ENCODE measurements at regions not wholly inside any gene's neighbourhood (a gene's known extent, or its start where the extent isn't known, plus 50 kb on each side); places are given as distances from the start of the nearest gene placed in this dataset.

DNA sequence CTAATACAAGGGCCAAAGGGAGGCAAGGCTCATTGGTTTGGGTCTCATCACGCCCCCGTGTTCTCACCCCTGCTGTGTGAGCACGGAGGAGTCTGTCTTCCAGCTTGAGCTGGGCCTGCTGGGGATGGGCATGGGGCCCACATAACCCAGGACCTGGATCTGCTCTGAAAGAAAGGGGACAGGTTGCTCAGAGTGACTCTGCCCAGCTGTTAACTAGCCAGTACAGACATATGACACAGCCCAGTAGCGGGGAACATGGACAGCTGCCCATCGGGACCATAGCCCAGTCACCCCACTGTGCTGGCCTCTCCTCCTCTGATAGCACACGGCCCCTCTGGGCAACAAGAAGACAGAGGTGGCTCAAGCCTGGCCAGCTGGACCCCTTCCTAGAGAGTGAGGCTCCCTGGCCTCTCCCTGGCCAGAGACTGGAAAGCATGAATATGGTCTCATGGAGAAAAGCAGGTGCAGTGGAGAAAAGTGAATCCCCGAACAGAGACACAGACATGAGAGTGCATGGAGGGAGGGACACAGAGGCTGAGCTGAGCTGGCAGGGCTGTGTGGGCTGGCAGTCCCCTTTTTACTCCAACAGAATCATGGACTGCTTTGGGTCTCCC, 973.9 kb downstream of the BRD1 start:
- no peak for DNase-seq (ENCODE audit: low spot score)

DNA sequence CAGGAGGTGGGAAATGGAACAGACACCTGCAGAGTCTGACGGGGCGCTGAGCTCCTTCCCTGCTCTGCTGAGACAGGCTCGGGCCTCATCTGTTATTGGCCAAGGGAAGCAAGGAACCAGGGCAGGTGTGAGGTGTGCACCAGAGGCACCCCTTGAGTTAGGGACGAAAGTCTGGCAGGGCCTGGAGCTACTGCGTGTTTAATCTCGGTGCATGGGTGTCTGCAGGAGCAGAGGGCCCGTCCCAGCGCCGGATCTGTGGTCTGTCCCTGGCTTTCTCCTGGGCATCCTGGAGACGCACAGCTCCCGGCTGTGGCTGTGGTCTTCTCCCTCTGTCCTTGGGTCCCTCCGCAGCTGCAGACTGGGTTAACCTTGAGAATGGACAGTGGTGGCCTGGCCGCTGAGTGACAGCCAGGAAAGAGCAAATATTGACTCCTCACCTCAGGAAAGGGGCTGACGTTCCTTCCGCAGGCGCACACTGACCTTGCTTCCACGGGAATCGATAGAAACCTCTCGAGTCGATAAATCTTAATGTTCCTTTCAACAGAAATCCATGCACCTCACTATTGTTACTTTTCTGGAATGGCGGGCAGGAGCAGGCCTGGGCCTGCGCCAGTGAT, 975.6 kb downstream of the BRD1 start:
- DNase-seq (ENCODE audit: low spot score): no peak

DNA sequence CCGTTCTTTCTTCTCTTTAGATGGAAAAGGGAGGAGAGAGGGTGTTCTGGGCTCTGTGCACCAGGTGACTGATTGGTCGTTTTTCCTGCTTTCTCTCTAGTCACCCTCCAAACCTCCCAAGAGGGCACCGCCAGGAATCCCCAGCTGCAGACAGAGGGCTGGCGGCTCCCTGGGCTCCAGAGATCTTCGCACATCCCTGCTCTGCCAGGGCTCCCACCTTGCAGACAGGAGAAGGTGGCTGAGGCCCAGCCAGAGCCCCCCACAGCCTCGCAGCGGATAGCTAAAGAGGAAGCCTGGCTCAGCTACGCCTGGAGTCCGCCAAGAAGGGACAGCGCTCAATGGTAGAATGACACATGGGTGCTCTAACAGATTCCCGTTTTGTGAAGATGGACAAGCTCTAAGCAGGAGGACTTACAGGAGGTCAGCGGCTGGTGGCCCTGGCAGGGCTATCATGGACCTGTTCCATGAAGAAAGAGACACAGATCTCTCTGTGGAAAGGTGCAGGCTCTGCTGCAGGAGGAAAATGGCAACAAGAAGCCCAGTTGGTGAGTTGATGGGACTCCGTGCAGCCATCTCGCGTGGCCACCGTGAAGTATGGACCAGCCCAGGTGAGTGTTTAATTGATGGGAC, 976.9 kb downstream of the BRD1 start:
- no peak for DNase-seq (ENCODE audit: low spot score)

DNA sequence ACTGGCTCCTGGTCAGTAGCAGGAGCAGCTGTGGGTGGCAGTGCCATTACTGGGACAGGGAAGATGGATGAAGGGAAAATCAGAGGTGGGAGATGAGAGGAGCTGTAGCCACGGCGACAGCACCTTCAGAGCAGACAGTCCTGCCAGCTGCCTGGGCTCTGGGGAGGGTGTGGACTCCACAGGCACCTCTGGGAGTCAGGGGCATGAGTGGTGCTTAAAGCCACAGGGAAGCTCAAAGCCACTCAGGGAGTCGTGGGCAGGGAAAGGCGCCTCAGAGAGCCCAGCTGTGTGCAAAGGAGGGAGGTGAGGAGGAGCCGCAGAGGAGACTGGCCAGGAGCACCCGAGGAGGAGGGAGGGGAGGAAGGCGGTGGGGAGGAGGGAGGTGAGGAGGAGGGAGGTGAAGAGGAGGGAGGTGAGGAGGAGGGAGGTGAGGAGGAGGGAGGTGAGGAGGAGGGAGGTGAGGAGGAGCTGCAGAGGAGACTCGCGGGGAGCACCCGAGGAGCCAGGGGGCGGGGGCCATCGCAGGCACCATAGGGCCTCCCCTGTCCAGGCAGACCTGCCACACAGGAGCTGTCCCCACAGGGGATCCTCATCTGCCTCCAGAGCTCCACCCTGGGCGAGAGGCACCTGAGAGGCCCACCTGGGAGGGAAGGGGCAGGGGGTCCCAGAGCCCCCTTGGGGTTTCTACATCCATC, 977.6 kb downstream of the BRD1 start:
- DNase-seq (ENCODE audit: low spot score): no peak

DNA sequence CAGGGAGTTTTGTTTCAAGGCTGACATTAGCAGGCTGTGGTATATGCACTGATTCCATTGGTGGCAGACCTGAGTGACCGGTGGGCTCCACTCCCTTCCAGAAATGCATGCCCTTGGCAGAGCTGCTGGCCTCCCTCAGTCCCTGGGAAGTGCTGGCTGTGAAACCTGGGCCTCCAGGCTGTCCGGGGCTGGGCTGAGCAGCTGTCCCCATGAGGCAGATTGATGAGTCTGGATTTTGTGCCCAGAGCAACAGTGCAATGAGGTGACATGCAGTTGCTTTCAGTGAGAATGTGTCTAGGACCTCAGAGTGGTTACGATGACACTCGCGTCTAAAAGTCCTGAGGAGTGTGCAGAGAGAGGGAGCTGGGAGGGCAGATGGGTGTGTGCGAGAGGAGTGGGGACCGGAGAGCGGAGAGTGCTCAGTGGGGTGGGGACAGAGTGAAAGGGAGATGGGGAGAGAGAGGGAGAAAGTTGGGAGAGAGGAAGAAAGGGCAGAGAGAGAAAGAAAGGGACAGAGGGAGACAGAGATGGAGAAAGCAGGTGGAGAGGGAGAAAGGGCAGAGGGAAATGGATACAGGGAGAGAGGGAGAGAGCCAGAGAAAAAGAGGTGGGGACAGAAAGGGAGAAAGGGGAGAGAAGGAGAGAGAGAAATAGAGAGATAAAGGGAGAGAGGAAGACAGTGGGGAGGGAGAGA, 978.3 kb downstream of the BRD1 start:
- DNase-seq (ENCODE audit: low spot score): no peak

DNA sequence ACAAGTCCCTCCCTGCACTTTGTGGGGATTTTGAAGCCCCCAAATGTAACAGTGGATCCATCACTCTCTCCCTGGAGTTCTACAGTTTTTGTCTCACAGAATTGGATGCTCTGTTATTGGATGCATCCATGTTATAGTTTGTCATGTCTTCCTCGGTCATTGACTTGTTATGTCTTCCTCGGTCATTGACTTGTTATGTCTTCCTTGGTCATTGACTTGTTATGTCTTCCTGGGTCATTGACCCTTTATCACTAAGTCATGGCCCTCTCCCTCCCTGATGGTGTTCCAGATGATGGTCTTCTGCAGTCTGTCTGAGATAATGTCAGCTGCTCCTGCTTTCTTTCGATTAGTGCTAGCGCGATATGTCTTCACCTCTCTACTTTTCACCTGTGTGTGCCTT, 981.5 kb downstream of the BRD1 start:
- DNase-seq (ENCODE audit: low spot score): no peak

DNA sequence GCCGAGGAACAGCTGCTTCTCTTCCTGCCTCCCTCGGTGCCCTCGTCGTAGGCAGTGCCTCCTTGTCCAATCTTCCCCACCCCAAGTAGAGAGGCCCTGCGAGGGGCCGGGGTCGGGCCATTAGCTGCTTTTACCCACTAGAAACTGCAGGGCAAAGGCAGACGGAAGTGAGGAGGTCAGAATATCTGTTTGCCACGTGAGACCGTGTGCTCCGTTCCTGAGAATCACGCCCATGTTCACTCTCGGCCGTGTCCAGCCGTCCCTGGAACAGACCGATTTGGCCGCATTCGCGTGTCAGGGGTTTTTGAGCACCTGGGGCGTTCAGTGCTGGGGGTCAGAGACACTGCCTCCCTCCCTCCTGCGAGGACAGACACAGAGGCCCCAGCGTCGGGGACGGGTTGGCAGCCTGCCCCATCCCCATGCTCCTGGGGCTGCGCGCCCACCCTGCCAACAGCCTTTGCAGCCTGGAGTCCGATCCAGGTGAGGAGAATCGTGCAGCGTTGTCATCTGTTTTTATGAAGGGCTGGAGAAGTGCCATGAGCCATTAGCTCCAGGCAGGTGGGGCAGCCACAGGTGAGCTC, 982.2 kb downstream of the BRD1 start:
- no peak for DNase-seq (ENCODE audit: low spot score)

DNA sequence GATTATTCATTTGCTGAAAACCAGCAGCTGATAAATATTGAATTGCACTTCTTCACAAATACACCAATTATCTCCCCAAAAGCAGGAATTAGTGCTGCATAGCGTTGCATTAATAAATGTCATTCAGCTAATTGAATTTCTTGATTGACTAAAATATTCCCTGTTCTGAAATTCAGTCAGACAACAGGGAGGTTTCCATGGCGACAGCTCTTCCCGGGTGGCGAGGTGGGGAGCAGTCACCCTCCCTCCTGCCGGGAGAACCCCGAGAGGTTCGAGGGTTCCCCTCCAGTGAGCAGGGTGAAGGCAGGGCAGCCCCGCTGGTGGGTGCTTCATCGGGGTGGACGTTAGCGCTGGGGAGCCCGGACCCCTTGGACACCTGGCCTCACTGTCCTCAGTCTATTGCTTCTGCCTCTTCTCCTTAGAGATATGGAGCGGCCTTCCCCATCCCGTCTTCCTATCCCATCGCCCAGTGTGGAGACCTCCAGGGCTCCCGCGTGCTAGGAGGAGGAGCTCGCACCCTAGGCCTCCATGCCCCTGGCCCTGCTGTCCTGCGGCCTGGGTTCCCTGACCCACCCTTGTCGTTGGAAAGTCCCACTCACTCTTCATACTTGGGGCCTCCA, 983.5 kb downstream of the BRD1 start:
- no peak for DNase-seq (ENCODE audit: low spot score)

DNA sequence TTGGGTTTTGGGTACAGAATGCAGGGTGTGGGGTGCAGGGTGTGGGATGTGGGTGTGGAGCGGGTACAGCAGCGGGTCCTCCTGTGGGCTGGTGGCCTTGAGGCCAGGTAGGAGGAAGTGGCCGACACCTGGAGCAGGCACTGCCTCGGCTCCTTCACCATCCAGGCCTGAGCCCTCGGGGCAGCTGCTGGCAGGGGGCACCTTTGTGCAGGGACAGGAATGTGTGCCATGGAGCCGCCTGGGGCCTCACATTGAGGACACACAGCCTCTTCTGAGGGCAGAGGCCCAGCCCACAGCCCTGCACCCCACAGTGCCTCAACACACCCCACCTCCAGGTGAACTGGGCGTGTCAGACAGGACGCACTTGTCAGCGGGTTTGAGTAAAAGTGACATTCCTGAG, 984.0 kb downstream of the BRD1 start:
- no peak for DNase-seq (ENCODE audit: low spot score)

DNA sequence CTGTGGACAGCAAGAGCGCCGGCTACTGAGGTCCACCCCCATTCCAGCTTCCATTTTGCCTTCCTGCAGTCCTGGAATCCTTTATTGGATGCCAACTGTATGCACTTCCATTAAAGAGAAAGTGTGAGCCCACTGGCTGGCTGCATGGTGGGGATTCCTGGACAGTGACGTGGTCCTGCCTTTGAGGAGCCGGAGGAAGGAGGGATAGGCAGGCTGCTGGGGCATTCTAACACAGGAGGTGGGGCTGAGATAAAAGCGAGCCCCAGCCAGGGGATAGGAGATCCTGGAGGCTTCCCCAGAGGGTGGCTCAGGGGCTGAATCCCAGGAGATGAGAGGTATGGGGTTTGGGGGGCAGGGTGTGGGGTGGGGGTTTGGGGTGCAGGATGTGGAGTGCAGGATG, 984.7 kb downstream of the BRD1 start:
- no peak for DNase-seq (ENCODE audit: low spot score)

DNA sequence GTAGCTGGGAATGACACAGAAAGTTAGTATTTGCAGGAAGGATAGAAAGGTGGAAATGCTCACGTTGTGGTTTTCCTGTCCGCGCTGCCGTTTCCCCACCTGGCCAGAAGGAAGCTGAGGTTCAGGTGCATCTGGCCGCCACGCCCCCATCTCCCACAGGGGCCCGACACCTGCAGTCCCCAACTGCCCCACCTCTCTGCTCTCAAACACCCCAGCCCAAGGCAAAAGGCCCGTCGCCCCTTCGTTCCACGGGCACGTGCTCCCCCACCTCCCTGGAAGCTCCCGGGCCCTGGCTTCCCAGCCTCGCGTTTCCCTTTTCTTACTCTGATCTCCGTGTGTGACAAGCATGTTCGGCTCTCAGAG, 985.1 kb downstream of the BRD1 start:
- no peak for DNase-seq (ENCODE audit: low spot score)

DNA sequence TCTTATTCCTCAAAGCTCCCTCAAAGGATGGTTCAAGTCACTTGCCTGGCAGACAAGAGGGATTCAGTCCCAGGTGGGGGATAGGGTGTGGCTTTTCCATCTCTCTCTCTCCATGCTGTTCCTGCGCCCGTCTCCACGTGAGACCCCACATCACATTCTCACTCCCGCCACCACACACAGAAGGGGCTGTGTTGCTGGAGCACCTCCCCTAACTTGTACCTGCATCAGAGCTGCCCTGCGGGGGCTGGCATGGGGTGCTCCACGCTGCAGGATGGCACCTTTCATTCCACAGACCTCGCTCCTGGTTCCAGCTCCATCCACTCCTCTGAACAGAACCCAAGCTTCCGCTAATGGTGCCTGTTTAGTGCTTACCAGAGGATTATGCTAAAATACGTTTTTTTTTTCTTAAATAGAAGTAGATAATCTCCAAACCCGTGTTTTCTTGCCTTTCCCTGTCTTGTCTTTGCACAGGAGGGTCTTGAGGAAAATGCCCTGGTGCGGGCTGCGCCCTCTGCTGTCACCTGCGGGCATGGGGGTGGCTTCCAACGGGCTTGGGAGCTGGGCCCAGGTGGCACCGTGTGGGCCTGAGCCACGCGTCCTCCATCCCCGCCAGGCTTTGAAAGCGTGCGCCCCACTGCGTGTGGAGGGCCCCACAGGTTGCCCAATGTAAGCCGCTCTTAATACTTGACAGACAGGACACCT, 985.6 kb downstream of the BRD1 start:
- no peak for DNase-seq (ENCODE audit: low spot score)

DNA sequence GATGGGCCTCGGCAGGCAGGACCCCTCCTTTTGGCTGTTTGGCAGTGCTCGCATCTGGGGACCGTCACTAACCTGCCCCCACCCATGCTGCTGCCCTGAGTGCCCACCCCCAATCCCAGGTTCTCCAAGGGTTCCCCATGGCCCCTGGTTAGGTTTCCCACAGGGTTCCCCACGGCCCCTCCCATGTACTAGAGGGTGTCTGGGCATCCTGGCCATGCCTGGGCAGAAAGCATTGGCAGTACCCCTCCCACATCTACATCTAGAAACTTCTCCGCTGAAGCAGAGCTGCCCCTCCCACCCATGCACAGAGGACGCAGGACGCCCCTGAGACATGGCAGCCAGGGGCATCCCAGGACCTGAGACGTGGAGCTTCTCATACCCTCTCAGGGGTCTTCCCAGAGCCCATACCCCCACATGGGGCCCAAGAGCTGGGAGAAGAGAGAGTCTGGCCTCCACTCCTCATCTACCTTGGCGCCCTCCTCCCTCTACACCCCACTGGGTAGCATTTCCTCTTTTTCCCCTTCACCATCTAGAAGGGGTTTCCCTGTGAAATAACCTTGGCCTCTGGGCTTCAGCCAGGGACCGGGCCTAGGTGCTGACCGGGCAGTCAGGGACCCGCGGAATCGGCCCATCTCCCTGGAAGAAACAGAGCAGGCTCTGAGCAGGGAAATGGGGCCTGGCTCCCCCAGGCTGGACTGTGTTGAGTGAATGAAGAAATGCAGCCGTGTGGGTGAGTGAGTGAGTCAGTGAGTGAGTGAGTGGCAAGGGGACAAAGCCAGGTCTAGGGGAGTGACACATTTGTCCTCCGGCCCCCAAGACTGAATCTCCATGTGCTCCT, 987.3 kb downstream of the BRD1 start:
- DNase-seq (ENCODE audit: low spot score): no peak

DNA sequence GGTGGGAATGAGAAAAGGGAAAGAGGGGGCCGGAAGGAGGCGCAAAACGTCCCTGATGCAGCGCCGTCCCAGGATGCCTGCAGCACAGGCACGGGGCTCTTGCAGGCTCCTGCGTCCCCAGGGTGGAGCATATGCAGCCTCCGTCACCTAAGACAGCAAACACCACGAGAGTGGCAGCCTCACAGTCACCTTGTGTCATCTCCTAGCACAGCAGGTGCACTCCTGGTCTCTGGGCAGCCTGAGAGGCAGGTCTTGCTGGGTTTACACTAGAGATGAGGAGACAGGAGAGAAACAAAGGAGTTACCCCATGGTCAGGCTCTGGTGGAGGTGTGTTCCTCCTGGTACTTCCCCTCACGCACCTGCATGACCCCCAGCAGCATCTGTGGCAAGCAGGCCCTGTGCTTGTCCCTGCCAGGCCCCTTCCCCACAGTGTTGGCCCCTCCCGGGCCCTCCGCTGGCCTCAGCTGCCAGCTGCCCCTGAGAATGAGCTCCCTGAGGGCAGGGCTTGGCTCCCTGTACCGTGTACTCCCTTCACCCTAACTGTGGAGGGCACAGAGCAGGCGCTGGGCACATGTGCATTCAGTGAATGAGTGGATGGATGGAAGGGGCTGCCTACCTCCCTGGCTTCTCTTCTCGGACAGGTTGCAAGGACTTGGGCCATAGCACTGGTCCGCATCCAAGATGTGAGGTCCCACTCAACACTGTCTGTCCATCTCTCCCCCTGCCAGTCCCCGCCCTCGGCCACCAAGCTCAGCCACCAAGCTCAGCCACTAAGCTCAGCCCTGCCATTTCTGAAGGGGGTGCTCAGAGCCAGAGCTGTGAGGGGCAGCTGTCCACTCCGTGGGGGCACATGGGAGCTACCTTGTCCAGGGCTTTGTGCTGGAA, 988.6 kb downstream of the BRD1 start:
- no peak for DNase-seq (ENCODE audit: low spot score)

DNA sequence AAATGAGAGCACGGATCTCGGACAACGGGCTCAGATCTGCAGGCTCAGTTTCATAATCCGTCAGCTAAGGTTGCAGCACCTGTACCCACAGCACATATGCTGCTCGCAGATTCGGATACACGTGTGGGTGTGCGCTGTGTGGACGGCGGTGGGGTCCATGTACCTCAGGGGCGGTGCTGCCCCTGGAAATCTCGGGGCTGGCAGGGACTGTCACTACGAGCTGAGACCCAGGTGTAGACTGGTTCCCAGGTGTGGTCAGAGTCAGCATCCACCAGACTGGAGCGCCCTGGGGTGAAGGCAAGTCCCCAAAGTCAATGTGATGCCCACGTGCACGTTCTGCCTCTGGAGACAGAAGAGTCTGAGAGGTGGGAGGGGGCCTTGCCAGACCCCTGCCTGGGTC, 989.3 kb downstream of the BRD1 start:
- no peak for DNase-seq (ENCODE audit: low spot score)

DNA sequence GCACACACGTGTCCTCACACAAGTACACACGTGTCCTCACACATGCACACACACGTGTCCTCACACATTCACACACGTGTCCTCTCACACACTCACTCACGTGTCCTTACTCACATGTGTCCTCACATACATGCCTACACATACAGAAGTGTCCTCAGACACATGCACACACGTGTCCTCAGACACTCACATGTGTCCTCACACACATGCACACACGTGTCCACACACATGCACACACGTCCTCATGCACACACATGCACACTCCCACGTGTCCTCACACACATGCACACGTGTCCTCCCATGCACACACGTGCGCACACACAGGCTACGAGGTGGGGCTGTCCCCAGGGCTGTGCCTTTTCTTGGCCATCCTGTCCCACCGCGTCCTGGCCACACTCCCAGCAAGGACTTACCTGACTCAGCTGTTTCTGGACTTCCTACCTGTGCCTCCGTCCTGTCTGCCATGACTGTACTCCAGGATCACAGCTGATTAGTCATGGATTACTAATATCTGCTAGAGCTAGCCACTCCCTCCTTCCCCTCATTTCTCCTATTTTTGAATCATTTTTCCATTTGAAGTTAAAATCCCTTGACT, 990.2 kb downstream of the BRD1 start:
- DNase-seq (ENCODE audit: low spot score): no peak

DNA sequence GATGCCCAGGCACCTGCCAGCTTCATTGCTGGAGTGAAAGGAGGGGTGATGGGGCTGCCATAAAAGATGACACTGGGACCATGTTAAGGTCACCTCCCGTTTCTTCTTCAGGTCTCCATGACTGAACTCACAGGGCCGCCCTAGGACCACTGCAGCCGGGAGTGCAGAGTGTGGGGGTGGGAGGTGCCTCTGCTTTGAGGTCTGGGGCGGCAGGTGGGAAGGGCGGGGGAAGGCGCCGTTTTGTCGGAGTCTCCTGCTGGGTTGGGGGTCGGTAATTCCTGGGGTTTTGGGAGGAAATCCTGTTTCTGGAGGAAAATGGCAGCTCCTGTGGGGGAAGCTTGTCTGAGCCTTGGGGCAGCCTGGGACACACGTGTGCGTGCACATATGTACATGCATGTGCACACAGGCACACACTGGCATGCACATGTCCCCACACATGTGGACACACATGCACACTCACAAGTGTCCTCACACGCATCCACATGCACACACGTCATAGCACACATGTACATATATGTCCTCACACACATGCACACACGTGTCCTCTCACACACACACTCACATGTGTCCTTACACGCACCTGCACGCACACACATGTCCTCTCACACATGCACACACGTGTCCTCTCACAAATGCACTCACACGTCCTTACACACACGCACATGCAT, 990.9 kb downstream of the BRD1 start:
- DNase-seq (ENCODE audit: low spot score): no peak

All from AG08395 (cell line).